GM19351 (cell line): ENCODE measurements at regions not wholly inside any gene's neighbourhood (a gene's known extent, or its start where the extent isn't known, plus 50 kb on each side); places are given as distances from the start of the nearest gene placed in this dataset.
"Not testable (repeated sequence)": the region's sequence is repeated elsewhere in the genome, so short reads cannot be mapped to it uniquely, and the experiment has no call there.

Source experiments
- ATAC-seq: cut with Tn5 transposase; IDR thresholded peaks from one replicate; pipeline ENCODE4 v1.9.1; 2021; ENCODE audit warnings: mild to moderate bottlenecking, moderate library complexity; ENCODE audit not compliant: unreplicated experiment

DNA sequence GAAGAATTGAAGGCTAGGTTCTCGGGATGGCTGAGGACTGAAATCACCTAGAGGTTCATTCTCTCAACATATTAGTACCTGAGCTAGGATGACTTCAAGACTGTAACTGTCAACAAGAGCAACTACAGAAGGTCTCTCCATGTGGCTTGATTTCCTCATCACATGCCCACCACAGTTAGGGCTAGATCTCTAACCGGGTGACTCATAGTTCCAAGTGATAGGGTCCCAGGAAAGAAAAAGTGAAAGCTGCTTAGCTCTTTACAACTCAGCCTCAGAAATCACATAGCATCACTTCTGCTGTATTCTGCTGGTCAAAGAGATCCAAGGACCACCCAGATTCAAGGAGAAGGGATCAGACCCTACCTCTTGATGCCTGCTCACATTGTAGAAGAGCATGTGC, 165.4 kb upstream of the AGTR1 start:
- ATAC-seq: no peak

GRCh38 chr3:148532774-148533173, 164.9 kb upstream of the AGTR1 start:
- ATAC-seq: no peak

GRCh38 chr3:148534089-148534988, 163.4 kb upstream of the AGTR1 start:
- no peak for ATAC-seq

DNA sequence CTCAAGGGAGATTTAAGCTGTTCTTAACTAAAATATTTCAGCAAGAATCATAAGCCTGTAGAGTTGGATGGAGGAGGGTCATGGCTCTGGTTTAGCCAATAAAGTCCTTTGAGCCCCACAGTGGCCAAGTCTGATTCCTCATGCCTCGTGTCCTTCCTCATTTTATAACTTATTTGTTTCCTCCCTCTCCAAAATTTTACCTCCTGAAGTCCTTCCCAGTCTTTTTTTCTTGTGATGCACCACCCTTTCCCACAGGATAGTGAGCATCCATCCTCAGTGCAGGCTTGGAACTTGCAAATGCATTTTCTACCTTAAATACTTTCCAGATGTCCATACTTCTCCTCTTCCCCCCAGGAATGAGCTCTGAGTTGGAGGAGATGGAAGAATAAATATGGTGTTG, 162.7 kb upstream of the AGTR1 start:
- ATAC-seq: no peak

DNA sequence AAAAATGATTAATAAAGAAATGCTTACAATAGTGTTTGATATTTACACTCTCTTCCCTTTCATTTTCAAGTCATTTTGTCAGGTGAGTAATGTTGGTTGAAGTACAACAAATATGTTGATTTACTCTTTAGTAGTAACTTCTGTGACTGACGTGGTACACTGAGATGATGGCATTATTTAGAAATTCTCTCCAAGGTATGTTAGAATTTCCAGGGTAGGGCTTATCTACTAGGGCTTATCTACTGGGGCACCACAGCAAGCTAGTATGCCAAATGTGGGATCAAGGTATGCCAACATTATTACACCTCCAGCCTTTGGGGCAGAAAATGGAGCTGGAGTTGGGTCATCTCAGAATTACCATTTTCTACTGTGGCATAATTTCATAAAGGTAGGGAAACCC, 157.4 kb upstream of the AGTR1 start:
- no peak for ATAC-seq

DNA sequence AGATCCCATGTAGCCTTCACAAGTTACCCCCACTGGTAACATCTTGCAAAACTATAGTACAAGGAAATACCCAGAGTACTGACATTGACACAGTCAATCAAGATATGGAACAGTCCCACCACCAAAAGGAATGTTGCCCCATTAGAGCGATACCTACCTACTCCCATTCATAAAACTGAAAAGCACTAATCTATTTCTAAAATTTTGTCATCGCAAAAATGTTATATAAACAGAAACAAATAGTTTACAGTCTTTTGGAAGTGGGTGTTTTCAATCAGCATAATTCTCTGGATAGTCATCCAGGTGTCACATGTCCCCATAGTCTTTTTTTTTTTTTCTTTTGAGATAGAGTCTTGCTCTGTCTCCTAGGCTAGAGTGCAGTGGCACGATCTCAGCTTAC, 156.9 kb upstream of the AGTR1 start:
- no peak for ATAC-seq

DNA sequence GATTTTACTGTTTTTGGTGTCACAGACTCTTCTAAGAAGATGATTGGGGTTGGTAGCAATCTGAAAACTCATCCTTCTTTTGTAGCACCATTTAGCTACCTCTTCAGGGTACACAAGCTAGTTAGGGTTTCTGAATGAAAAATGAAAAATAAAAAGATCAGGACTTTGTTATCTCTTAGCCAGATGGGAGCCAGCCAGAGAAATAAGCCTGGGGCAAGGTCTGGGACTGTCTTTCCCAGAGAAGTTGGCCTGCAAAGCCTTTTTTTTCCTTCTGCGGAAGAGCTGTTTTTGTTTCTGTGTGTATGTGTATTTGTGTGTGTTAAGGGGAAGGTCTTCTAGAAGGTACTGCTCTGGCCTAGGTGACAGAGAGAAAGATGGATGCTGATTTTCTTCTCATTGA, 150.7 kb upstream of the AGTR1 start:
- ATAC-seq: no peak

DNA sequence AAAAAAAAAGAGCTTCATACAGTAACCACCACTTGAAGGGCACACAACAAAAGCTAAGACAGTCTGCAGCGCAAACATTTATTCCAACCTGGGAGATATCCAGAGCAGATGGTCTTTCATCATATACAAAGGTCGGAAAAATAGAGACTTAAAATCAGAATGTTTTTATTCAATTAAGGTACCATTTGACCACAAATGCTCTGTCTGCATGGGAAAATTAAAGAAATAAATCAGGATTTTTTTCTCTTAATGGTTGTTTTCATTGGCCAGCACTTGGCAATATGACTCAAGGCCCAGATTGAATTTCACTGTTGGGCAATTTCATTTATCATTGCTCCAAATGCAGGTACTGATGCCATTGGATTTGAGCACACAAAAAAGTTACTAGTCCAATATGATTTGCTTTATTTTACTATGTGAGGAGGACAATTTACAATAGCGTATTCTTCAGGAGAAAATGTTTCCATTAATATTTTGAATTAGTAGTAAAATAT, 145.9 kb upstream of the AGTR1 start:
- ATAC-seq: no peak

DNA sequence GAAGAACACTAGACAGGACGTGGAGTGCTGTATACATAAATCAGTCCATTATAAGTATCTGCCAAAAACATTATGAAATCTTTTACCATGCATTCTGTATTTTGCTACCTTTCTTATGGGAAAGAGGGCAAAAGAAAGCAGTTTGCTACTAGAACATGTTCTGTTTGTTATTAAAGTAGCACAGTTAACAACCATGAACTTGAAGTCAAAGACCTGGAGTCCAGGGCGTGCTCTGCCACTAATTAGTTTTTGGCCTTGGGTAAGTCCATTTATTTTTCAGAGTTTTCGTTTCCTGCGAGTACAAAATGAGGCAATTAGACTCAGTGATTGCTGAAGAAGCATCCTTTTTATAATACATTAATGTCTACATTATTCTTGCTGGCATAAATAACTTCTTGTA, 143.3 kb upstream of the AGTR1 start:
- ATAC-seq: no peak

- ATAC-seq: no peak
Observed at GRCh38 chr3:148556664-148557063, 141.0 kb upstream of the AGTR1 start.

GRCh38 chr3:148577579-148577978, 120.1 kb upstream of the AGTR1 start:
- ATAC-seq: not testable (repeated sequence)

DNA sequence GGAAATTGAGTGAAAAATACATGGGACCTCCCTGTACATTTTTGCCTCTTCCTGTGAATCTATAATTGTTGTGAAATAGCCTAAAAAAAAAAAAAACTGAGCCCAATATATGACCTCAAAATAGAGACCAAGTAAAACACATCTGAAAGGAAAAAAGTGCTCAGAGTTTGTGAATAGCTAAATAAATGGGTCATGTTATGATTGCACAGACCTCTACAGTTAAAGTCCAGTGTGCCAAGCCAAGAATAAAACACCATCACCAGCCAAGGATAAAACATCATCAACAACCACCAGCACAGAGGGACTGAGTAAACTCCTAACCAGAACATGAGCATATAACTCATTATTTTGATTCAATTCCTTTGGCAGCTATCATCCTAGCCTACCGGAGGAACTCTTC, 115.6 kb upstream of the AGTR1 start:
- ATAC-seq: no peak

DNA sequence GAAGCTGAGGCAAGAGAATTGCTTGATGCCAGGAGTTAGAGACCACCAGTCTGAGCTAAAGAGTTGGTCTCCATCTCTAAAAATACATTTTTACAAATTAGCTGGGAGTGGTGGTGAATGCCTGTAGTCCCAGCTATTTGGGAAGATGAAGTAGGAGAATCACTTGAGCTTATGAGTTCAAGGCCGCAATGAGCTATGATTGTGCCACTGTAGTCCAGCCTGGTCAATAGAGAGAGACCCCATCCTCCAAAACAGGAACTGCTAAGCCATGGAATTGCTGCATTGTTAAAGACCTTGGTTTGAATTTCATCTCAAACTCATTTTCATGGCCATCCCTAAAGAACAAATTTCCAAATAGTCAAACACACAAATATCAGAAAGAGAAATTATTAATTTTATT, 113.9 kb upstream of the AGTR1 start:
- no peak for ATAC-seq

DNA sequence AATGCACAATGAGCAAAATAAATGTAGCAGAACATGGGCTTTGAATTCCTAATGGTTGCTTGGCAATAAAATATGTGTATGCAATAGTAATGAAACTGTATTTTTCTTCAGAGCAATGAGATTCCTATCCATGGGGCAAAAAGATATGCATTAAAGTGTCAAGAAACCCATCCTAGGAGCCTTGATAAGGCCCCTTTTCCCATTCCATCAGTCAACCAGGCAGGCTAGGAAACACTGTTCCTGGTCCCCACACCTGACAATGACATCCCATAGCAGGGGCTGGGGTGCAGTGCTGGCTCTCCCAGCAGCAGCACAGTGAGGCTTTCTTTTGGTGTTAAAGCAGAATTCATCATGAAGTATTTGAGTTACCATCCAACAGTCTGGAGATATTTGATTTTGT, 113.3 kb upstream of the AGTR1 start:
- no peak for ATAC-seq

GRCh38 chr3:148585671-148586379, 111.9 kb upstream of the AGTR1 start:
- ATAC-seq: no peak

DNA sequence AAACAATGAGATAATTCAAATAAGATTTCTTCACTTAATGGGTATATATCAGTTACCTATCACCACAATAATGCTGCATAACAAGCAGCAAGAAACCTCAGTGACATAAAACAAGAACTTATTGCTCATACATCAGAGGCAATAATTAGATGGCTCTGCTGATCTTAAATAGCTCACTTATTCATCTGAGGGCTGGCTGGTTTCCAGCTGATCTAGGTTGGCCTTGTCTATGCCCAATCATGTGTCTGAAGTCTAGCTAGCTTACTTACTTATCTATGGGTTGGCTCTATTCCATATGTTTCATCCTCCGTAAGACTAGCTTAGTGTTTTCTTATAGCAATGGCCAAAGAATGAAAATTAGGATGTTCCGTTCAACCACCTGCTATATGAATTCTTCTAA, 109.4 kb upstream of the AGTR1 start:
- ATAC-seq: no peak

DNA sequence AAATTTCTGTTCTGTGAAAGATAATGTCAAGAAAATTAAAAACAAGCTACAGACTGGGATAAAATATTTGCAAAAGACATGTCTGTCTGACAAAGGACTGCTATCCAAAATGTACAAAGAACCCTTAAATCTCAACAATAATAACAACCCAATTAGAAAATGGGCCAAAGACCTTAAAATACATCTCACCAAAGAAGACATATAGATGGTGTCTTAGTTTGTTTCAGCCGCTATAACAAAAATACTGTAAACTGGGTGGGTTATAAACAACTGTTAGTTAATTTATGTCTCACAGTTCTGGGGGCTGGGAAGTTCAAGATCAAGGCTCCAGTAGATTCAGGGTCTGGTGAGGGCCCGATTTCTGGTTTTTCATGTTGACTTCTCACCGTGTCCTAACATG, 106.2 kb upstream of the AGTR1 start:
- ATAC-seq: no peak

DNA sequence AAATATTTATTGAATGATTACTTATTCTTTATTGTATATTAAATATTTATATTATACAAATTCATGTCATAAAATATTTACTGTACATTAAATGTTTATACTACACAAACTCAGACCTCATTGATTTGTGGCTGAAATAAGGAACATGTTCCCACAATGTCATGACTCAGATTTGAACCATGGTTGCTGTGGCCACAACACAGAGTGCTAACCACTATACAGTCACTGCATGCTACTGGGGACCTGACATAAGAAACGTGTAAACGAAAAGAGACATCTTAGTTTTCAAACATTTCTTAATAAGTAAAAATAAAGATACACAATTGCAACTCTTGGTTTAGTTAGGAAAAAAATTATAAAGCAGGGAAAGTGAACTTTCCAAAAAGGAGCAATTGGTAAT, 99.1 kb upstream of the AGTR1 start:
- no peak for ATAC-seq

- ATAC-seq: no peak
Observed at GRCh38 chr3:148599481-148599880, 98.2 kb upstream of the AGTR1 start.

DNA sequence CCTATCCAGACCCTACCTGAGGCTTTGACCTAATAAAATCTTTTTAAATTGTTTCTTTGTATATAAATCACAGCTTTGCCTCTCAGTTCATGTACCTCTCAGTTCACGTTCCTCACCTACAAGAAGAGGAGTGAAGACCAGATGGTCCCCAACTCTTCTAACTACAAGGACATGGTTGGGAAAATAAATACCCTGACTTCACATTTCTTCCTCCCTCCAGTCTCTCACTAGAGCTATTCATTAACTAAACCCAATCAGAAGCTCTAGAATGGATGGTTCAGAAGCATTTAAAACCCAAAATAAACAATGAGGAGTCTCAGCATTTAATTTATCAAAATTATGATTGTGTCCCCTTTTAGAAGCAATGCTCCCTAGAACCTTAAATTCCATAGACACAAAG, 97.3 kb upstream of the AGTR1 start:
- ATAC-seq: no peak

DNA sequence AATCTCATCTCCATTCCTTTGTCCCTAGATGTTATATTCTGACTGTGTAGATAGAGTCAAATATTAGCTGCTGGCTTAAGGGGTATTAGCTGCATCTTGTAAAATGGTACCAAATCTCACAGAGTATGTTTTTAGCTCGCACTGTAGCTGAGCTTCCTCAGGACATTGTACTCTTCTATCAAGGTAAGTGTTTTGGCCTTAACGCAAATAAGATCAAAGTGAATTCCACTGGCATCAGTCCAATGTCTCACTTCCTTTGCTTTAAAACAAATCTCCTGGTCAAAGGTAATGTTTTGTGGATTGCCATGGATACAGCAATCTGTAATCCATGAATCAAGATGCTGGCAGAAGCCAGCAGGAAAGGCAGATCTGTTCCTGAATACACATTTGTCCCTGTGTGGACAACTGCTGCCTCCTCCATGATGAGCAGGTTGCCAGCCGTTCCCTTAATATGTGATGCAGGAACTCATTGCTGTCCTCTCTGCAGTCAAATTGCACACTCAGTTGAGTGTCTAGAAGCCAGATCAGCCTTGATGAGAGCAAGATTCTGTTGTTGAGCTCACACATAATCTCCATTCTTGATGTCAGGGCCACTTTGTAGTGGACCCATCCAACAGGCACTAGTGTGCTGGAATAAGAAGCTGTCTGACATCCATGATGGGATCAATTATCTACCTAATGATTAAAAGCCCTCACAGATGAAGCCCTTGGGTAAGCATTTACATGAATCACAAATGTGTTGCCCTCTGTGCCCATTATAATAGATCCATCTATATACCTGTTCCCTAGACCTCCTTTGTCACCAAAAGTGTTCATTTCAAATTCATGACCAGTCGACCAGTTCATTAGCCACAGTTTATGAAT, 96.6 kb upstream of the AGTR1 start:
- ATAC-seq: no peak
